GM19463 (cell line): ENCODE measurements at regions not wholly inside any gene's neighbourhood (a gene's known extent, or its start where the extent isn't known, plus 50 kb on each side); places are given as distances from the start of the nearest gene placed in this dataset.

ENCODE experiments used
- ATAC-seq: cut with Tn5 transposase; IDR thresholded peaks from one replicate; pipeline ENCODE4 v1.9.1; 2021; ENCODE audit warnings: mild to moderate bottlenecking, moderate library complexity; ENCODE audit not compliant: unreplicated experiment

DNA sequence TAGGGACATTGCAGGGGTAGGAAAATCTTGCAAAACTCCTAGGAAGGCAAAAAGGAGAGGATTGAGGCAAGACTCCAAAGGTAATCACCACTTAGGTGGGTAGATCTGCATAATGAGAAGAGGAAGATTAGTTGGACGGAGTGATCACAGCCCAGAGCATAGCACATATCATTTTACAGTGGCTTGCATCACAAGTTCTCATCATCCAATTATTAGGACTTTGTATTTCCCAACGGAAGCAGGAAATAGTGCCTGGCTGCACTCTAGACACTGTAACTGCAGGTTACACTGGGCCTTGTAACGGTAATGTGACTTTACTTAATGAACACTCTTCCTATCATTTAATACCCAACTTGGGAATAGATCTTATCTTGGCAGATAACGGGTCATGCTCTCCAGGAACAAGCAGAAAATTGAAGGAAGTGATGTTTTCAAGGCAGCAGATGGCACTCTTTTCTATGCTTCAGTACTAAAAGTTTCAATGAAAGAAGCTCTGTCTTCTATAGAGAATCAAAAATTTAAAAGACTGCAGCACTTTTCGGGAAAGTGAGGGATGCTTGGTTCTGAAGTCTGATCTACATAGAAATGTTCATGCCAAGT, 101.9 kb upstream of the KCNMB2 start:
- no peak for ATAC-seq

DNA sequence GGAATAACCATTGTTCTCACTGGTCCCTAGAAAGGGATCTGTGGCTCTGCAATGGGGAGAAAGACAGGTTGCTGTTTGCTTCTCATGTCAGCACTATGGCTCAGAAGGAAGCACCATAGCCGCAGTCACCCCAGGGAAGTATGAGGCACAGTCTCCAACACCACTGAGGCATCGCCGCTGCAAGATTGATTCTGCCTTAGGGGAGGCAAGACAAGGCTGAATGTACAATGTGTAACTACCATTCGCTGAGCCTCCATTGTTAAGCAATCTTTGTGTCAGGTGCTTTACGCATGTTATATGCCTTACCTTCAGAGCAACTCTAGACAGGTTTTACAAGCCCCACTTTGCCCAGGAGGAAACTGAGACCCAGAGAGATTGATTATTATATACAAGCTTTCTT, 100.7 kb upstream of the KCNMB2 start:
- no peak for ATAC-seq

DNA sequence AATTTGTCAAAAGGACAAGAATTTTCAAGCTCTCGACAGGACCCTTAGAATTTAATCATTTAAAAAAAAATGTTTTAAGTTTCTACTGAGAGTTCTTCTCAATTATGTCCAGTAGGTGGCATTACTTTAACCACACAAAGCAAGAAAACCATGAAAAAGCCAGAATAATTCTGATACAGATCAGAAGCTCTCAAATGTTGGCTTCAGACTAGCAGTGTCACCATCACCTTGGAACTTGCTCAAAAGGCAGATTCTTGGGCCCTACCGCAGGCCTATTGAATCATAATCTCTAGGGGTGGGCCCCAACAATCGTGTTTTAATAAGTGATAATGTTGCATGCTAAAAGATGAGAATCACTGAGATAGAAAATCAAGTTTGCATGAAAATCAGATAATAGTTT, 99.5 kb upstream of the KCNMB2 start:
- no peak for ATAC-seq

DNA sequence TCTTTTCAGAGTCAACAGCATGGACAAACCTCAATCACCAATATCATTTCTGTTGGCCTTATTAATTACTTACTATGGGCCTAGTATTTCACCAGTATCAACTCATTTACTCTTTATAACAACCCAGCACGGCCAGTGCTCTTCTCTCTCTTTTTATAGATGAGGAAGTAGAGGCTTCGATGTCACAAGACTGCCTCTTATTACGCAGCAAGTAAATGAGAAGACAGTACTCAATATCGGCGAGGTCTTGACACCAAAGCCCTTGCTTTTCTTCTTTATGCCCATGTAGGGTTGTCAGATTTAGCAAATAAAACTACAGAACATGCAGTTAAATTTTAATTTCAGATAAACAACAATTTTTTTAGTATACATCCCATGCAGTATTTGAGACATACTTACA, 99.0 kb upstream of the KCNMB2 start:
- no peak for ATAC-seq

DNA sequence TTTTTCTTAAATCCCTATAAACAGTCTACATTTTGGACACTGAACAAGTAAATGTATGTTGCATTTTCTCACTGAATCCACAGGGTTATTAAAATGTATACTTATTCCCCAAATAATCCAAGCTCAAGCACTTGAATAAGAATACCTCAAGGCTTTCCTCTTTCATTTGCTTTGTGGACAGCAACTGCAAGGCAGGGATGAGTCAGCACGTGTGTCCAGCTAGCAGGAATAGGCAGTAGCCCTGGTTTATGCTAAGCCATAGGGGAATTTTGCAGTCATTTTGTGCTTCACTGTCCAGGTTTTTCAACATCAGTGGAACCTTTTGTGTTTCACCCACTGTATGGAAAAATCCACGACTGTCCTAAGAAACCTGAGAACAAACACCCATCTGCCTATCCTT, 96.7 kb upstream of the KCNMB2 start:
- peak; percentile 46 for ATAC-seq

DNA sequence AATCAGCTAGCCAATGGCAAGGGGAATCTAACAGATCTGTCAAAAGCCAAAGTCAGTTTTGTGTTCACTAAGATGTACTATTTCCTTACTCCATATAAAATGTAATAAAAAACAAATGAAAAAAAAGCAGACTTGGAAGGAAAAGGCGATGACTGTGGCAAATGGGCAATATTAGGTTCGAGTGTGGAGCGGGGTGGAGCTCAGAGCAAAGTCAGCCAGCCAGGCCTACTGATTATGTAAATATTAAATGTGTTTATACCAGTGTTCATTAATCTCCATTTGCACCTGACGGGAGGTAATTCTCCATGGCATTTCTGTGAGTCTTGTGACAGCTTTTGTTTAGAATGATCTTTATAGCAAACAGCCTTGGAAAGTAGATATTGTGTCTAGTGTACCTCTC, 96.2 kb upstream of the KCNMB2 start:
- no peak for ATAC-seq

DNA sequence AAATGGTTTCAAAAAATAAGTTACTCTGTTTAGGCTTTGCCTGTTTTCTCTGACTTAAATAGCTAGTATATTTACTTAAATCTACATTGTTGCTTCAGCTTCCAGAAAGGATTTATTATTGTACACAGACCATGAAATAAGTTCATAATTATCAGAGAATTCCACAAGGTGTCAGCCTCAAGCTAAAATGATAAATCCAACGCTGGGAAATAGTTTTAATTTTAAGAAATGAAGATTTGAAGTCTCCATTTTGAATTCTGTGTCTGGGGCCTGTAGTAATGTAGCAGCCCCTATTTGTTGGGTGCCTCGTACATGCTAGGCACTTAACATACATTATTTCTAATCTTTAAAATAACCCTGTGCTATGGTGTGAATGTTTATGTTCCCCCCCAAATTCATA, 92.6 kb upstream of the KCNMB2 start:
- no peak for ATAC-seq

DNA sequence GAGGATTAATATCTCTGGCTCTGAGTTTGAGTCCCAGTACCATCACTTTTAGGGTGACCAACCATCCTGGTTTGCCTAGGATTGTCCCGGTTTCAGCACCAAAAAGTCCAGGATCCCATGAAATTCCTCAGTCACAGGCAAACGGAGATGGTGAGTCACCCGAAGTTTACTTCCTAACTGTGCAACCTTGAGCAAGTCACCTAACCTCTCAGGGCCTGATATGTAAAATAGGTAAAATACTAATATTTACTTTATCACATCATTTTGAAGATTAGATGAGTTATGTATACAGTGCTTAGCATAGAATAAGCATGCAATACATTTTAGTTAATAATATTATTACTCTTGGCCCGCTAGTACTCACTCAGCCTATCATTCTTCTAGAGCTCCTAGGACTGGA, 91.1 kb upstream of the KCNMB2 start:
- ATAC-seq = no peak

DNA sequence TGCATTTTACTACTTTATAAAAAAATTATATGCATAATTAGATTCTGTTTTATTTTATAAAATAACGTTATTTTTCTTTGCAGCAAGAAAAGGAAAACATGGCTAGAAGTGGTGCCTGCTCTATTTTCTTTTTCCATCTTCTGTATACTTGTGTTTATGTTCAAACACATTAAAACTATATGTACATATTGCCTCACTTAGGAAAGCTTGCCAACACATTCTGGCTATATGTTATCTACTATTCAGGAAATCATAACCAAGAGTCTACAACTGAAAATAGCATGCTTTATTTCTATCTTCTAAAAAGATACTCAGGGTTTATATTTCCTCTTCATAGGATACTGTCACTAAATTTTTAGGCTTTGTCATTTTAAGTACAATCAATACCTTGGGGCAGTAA, 90.2 kb upstream of the KCNMB2 start:
- ATAC-seq = no peak

DNA sequence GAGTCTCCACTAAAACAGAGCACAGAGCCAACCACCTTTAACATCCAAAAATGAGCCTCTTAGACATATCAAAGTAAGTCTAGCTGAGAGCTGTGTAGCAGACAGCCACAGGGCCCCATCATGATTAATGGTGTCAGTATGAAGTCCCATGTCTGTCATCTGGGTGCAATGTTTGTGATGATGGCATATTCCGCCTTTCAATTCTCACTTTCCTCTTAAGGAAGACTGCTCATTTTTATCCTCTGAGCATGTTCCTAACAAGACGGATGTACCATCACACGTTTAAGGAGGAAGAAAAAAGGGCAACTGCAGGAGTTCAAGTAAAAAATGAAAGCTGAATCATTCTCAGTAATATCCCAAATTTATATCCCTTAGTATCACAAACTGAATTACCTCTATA, 85.8 kb upstream of the KCNMB2 start:
- no peak for ATAC-seq

DNA sequence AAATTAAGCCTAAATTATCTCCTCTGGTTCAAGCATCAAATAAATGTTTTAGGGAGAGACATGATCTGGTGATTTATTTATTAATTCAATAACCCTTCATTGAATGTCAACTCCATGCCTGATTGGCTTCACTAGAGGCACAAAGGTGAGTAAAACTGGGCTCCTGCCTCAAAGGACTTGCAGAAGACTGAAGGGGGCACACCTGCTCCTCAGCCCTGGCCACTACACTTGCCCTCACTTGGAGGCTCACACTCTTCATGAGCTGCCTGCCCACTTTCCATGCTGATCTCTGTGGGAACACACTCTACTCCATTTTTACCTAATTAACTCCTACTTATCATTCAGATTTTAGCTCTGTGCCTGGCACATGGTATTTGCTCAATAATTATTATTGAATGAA, 84.4 kb upstream of the KCNMB2 start:
- no peak for ATAC-seq

DNA sequence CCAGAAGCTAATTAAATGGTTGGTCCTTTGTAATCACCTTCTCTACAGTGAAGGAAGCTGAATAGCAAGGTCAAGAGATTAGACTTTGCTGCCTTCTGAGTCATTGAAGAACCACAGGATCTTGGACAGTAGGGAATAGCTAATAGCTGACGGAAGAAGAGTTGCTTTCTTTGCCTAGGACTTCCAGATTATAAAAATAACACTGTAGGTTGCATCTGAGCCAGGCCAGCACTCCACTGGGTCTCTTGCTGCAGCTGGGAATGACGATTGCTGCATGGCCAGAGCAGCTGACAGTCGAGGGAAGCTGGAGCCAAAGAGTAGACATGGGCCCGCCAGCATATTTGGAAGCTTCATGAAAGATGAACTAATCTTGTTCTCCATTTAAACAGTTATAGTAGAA, 81.5 kb upstream of the KCNMB2 start:
- no peak for ATAC-seq

DNA sequence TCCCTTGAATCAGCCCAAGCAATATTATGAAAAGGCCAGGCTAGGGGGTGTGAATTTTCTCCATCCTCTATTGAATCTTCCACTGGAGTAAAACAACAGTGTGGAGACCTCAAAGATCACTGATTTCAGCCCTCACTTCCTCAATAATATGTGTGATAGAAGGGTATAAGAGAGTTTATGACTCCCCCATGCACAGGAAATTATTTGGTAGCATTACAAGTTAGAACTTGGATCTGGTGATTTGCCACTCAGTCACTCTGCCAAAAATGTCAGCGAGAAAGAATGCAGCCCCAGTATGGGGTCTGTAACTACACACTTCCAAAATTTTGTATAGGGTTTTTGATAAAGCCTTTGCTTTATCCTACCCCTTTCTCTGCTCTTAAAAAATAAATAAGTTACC, 81.0 kb upstream of the KCNMB2 start:
- ATAC-seq = no peak

DNA sequence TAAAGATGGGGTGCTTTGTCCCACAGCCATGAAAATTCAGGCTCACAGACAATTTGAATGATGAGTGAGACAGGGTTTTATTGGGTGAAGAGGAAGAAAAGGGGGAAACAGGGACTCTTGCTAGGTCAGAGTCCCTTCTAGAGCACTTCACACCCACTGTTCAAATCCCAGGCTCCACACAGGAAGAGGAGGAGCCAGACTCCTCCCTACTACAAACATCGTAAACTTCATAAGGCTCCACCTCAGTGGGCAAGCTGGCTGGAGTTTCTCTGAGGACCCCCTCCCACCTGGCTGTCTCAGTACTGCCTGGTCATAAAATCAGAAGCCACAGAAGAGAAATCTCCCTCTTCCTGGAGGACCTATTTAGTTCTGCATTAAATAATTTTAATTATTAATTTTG, 80.3 kb upstream of the KCNMB2 start:
- ATAC-seq = no peak

DNA sequence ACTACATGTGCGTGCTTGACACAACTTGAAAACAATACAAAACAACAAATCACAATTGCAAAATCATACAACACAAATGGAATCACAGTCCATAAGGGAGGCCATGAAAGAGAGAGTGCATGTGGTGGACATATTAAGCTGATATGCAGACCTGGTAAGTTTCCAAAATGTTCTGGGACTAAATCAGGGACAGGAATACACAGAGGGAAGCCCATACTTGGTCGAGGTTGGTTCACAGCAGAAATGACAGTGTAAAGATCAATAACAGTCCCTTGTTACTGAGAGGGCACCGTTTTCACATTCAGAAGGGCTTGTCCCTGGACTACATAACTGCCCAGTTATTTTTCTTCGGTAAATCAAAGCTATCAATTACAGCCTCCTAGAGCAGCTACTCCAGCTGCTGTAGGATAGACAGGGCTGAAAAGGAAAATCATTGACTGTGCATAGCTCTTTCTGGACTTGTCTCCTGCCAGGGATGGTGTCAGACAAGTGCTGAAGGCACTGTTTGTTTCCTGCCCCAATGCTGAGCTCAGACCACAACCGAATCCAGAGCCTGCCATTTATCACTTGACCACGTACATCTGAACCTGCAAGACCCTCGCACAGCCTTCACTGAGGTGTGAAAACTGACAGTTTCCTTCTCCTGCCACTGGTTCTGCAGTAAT, 79.5 kb upstream of the KCNMB2 start:
- ATAC-seq = no peak

DNA sequence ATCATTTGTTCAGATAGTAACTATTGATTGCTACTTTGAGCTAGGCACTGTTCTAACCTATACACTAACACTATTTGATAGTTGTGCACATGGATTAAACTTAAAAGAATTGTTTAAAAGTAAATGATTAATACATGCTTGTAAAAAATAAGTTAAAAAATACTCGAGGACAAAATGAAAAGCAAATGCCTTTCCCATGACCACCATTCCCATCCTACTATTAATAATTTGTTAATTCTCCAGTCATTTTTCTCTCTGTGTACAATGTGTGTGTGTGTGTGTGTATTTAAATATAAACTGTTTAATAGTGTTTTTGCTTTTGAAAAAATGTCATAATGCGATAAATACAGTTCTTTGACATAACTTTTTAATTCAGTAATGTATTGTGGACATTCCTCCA, 78.7 kb upstream of the KCNMB2 start:
- no peak for ATAC-seq

DNA sequence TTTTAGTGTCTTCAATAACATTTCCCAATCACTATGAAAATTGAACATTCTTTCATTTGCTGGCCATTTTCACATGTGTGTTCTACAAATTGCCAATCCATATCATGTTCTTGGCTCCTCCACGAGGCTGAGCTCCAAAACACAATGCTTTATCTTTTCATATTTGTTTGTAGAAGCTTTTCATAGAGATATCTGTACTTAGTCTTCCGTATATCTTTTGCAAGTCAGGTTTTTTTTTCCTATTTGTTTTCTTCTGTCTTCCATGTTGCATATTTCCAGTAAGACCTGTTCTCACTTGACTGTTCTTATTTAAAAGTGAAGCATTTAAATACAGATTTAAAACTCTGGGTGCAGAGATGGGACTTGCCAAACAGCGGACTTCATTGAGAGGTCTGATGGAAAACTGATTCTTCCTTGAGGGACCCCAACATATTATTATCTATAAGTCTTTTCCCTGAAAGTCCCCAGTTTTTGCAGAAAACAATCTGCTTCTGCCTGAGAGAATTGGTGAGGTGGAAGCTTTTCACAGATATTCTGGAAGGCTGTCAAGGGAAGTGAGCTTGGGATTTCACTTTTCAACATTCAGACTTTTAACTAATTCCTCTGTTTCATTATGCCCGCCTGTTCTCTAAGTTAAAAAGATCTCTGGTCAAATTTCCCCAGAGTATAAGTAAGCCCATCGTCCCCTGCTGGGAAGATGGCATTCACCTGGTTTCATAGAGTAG, 77.8 kb upstream of the KCNMB2 start:
- no peak for ATAC-seq

DNA sequence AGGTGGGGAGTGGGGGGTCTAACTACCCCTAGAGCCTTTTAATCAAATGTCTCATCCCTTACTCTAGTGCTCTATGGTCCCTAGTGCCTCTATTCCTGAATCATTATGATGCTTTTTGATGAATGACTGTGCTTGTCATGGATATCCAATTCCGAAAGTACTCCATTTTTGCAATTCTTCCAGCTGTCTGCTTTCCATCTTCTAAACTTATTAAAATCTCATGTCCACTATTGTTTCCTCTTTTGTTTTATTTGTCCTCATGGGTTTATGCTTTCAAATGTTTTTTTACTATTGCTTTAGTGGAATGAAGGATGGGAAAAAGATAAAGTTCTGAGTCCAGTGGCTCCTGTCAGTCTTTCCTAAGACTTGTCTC, 77.2 kb upstream of the KCNMB2 start:
- no peak for ATAC-seq

DNA sequence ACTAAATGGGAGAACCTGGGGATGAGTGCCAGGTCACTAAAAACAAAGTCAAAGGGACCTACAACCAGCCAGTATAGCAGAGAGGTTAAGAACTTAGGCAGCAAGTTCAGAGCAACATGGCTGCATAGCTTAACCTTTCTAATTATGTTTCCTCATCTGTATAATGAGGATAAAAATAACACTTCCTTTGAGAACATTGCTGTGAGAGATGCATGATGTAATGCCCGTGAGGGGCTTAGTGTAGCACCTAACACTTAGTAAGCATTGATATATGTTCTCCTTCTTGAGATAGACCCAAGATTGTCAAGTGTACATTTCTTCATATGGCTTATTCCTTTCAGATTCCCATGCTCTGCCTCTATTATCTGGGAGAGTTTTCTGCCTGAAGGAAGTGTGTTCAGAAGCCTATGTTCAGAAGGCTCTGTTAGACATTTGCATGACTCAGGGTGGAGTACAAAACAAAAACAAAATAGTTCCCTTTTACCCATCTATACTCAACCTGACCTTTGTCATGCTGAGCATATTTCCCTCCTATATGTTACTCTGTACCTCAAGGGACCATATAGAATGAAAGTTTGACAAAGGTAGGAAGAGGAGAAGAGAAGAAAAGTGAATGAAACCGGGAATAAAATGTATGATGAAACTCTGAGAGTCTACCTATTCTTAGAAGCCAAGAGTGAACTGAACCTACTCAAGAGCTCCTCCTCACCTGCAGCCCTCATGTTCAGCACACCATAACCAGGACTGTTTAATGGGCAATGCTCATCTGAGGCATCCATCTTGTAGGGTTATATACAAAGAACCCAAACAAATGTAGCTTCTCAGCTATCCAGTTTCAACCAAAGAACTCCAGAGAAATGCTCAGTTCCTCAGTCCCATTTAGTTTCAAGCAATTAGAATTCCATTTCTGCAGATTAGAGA, 70.7 kb upstream of the KCNMB2 start:
- ATAC-seq = no peak

DNA sequence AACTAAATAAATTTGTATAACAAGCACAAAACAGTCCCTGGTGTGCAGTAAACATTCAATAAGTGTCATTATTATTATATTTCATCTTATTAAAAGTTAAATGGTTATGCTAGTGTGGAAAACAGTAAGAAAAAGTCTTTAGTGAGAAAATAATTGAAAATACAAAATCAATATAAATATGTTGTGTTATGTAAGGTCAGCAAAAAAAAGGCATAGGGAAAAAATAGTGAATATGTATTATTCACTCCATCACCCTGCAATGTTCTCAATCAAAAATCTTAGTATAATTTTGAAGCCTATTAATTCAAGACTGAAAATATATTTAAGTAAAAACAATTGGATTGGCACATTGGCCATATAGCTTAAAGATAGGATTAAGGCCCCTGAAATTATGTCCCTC, 63.3 kb upstream of the KCNMB2 start:
- no peak for ATAC-seq

DNA sequence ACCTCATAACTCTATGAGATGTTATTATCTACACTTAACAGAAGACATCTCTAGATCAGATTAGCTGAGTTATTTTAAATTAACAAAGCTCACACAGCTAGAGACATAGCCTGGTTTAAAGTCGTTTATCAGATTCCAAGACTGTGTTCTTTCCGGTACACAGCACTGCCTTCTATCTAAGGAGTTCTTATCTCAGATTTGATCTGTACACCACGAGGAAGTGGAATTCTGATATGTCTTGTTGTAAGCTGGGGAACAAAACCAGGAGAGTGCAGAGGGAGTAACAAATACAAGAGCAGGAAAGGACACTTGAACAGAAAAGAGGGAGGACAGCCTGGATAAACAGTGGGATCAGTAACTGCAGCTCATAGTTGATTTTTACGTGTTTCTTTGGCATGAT, 61.7 kb upstream of the KCNMB2 start:
- ATAC-seq = no peak

DNA sequence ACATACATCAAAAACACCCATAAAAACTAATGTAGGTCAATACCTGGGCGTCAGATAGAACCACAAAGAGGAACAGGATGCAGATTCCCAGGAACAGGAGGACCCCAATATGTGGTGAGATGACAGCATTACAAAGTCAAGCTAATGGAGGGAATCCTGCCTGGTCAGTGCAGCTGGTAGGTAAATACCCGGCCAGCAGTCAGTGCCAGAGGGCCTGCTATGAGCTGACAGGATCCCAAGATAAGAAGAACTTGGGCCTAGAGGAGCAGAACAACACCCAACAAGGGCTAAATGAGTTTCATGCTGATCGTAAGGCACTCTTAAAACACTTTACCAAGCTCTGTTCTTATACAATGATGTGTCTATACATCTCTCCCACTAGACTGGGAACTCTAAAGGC, 61.2 kb upstream of the KCNMB2 start:
- no peak for ATAC-seq
